HepG2 (cell line): ENCODE measurements at regions not wholly inside any gene's neighbourhood (a gene's known extent, or its start where the extent isn't known, plus 50 kb on each side); places are given as distances from the start of the nearest gene placed in this dataset.

Experiments used
- ATAC-seq: fragments of 200-7000 bp; cut with Tn5 transposase; 3 replicates; pipeline ENCODE4 v1.9.1; 2020; ENCODE audit warnings: mild to moderate bottlenecking, moderate library complexity
- BruUV-seq: library from RNA; stranded (reverse); fragments of 400-500 nt; replicated peaks from 2 replicates; lab custom pipeline; 2021; lab: Mats Ljungman, UMichigan
- CTCF ChIA-PET: fragments of 300-600 bp; formaldehyde crosslinking; extraction: SDS; loops from one replicate; lab custom pipeline; 2021; ENCODE audit warnings: low total read pairs, inconsistent platforms, low intra/inter-chr PET ratio; lab: Yijun Ruan, JAX
- POLR2A ChIA-PET: fragments of 350-600 bp; sonication (Branson Sonifier 250); formaldehyde crosslinking; loops from one replicate; lab custom pipeline; 2020; ENCODE audit warnings: antibody characterized with exemption, inconsistent platforms; lab: Yijun Ruan, JAX
- DNase-seq: peaks from one replicate; pipeline ENCODE4 v3.0.0-alpha.2; 2015; ENCODE audit warnings: low spot score
- FAIRE-seq: peaks from 3 replicates; lab custom pipeline; 2011; peaks lifted over from hg19 to GRCh38; lab: Jason Lieb, UNC
- H2AFZ ChIP-seq: one replicate; pipeline ENCODE4 v1.6.1; 2011; ENCODE audit warnings: low read length, inconsistent platforms
- H3K27ac ChIP-seq: fragments of 300-600 bp; 3 replicates; pipeline ENCODE4 v1.8.0; 2011; ENCODE audit warnings: mixed run types, mild to moderate bottlenecking, mixed read lengths, low read length, inconsistent platforms; ENCODE audit not compliant: insufficient read depth; ENCODE audit errors: extremely low read length
- H3K27me3 ChIP-seq, 2 experiments: fragments of 200-600 bp in 1 of 2; 2 replicates in 1 of 2; 3 replicates in 1 of 2; pipeline versions ENCODE4 v1.6.0 to v1.8.0; 2011; ENCODE audit warnings: low read length in 2 of 2, mild to moderate bottlenecking in 2 of 2, moderate library complexity in 2 of 2, inconsistent platforms in 1 of 2; ENCODE audit not compliant: insufficient read depth in 2 of 2, control insufficient read depth in 1 of 2
- H3K36me3 ChIP-seq, 2 experiments: fragments of 200-600 bp in 1 of 2; replicated peaks in 1 of 2; 2 replicates in 1 of 2; 3 replicates in 1 of 2; pipeline versions ENCODE4 v1.5.1 to v1.8.0; 2011; ENCODE audit warnings: low read length in 2 of 2, inconsistent platforms in 1 of 2; ENCODE audit not compliant: insufficient read depth in 2 of 2, control insufficient read depth in 1 of 2
- H3K4me1 ChIP-seq: 2 replicates; pipeline ENCODE4 v1.5.1; 2012; ENCODE audit warnings: low read length, inconsistent platforms; ENCODE audit not compliant: insufficient read depth
- H3K4me2 ChIP-seq: 2 replicates; pipeline ENCODE4 v1.6.0; 2011; ENCODE audit warnings: low read depth, low read length, inconsistent platforms
- H3K4me3 ChIP-seq, 3 experiments: fragments of 200-600 bp in 1 of 3; sonication (generic), shearing (Covaris generic) in 1 of 3; replicated peaks in 1 of 3; 2 replicates each; pipeline ENCODE4 v1.5.1; 2011 to 2016; ENCODE audit warnings: low read length in 3 of 3, inconsistent platforms in 2 of 3, low read depth in 2 of 3, mild to moderate bottlenecking in 2 of 3, control low read depth in 1 of 3, mixed read lengths in 1 of 3; ENCODE audit not compliant: insufficient read depth in 1 of 3
- H3K79me2 ChIP-seq: one replicate; pipeline ENCODE4 v1.6.1; 2011; ENCODE audit warnings: low read length, inconsistent platforms; ENCODE audit not compliant: insufficient read depth
- H3K9ac ChIP-seq: 2 replicates; pipeline ENCODE4 v1.6.0; 2011; ENCODE audit warnings: mild to moderate bottlenecking, low read depth, low read length, inconsistent platforms; ENCODE audit not compliant: insufficient read depth
- H3K9me3 ChIP-seq: 2 replicates; pipeline ENCODE4 v1.5.1; 2012; ENCODE audit warnings: mild to moderate bottlenecking, low read length
- H4K20me1 ChIP-seq: 2 replicates; pipeline ENCODE4 v1.6.0; 2011; ENCODE audit warnings: inconsistent platforms, mild to moderate bottlenecking, low read length, moderate library complexity; ENCODE audit not compliant: insufficient read depth
- DPF2 ChIP-seq: sonication (generic); formaldehyde crosslinking; IDR thresholded peaks from 2 replicates; pipeline ENCODE4 v1.4.0; 2020; ENCODE audit warnings: mild to moderate bottlenecking, low read depth, missing genetic modification reagents, borderline replicate concordance
- KDM2A ChIP-seq: sonication (generic); formaldehyde crosslinking; IDR thresholded peaks from 2 replicates; pipeline ENCODE4 v1.4.0; 2020; ENCODE audit warnings: low read depth, missing genetic modification reagents, borderline replicate concordance
- MAFG ChIP-seq: sonication (generic); formaldehyde crosslinking; IDR thresholded peaks from 2 replicates; pipeline ENCODE4 v1.5.1; 2020; ENCODE audit warnings: mild to moderate bottlenecking, missing genetic modification reagents
- PLRG1 ChIP-seq: fragments of 450-650 bp; conservative IDR thresholded peaks from 2 replicates; pipeline ENCODE4 v1.6.1; 2016
- ZFP41 ChIP-seq: sonication (generic); formaldehyde crosslinking; IDR thresholded peaks from 2 replicates; pipeline ENCODE4 v1.4.0; 2020; ENCODE audit warnings: mild to moderate bottlenecking, missing genetic modification reagents, borderline replicate concordance
- ZNF329 ChIP-seq: sonication (generic); formaldehyde crosslinking; IDR thresholded peaks from 2 replicates; pipeline ENCODE4 v1.9.0; 2021; ENCODE audit warnings: low read depth, mild to moderate bottlenecking, missing genetic modification reagents
- ZNF350 ChIP-seq: sonication (generic); formaldehyde crosslinking; IDR thresholded peaks from 2 replicates; pipeline ENCODE4 v1.4.0; 2020; ENCODE audit warnings: mild to moderate bottlenecking, low read depth, missing genetic modification reagents, borderline replicate concordance
- WGBS: methylation state at CpG from one replicate; pipeline ENCODE4 v1.1.6; 2017; ENCODE audit warnings: low lambda C conversion rate; 5-methylcytosine and 5-hydroxymethylcytosine counted together
- in situ Hi-C: cut with HindIII; loops from 2 replicates; pipeline ENCODE4 v1.10.0; 2017; ENCODE audit warnings: low pct_unique_long_range_greater_than_20kb; ENCODE audit not compliant: extremely low pct_ligation_motif_present
- intact Hi-C: fragments of 100-400 bp; cut with micrococcal nuclease; formaldehyde crosslinking; loops from one replicate; pipeline ENCODE4 v1.10.0; 2022; ENCODE audit not compliant: unreplicated experiment
- TF ChIP-seq, protein P1 (sequence below): sonication (generic); formaldehyde crosslinking; IDR thresholded peaks from 2 replicates; pipeline ENCODE4 v1.5.0; 2020; ENCODE audit warnings: missing genetic modification reagents
- TF ChIP-seq, protein P2 (sequence below): sonication (generic); formaldehyde crosslinking; conservative IDR thresholded peaks from 2 replicates; pipeline ENCODE4 v1.4.0; 2020; ENCODE audit warnings: mild to moderate bottlenecking, missing genetic modification reagents, moderate library complexity

- POLR2A ChIA-PET = no interaction called here
- H2AFZ ChIP-seq = no peak overlapping the region
- peaks cover 9% of the 10 kb centered on the region for H3K9me3 ChIP-seq
- ATAC-seq = no peak
- H3K79me2 ChIP-seq = no peaks in the 10 kb centered on the region
- H3K9ac ChIP-seq = no peak overlapping the region
- 83% methylated on average over 2 of the region's 2 CpGs for WGBS
- intact Hi-C loops = loop anchor here (10.0 kb wide), 1 partner anchor 346 kb away; the partner anchor contains the start of gene CTNNB1
- in situ Hi-C loops = no loop called here
- no peak overlapping the region for H3K4me3 ChIP-seq
- no peaks in the 10 kb centered on the region for H4K20me1 ChIP-seq
- no peak overlapping the region for H3K4me2 ChIP-seq
- TF ChIP-seq ZNF329 (CRISPR knock-in tag) (no peak), KDM2A (CRISPR knock-in tag) (no peak), ZFP41 (CRISPR knock-in tag) (no peak), MAFG (CRISPR knock-in tag) (no peak)
- TF ChIP-seq, protein P1, sequence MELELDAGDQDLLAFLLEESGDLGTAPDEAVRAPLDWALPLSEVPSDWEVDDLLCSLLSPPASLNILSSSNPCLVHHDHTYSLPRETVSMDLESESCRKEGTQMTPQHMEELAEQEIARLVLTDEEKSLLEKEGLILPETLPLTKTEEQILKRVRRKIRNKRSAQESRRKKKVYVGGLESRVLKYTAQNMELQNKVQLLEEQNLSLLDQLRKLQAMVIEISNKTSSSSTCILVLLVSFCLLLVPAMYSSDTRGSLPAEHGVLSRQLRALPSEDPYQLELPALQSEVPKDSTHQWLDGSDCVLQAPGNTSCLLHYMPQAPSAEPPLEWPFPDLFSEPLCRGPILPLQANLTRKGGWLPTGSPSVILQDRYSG (CRISPR knock-in tag) = no peak
- FAIRE-seq = no peak
- no peaks in the 10 kb centered on the region for H3K27me3 ChIP-seq
- no peaks in the 10 kb centered on the region for H3K36me3 ChIP-seq
- no TSS peak for BruUV-seq
- CTCF ChIA-PET = no interaction called here
- peaks cover 71% of the 10 kb centered on the region for H3K4me1 ChIP-seq
- no peak for DNase-seq
- H3K27ac ChIP-seq = no peak overlapping the region
Measured at GRCh38 chr3:40848421-40848820, 323.7 kb downstream of the ZNF621 start.

- Histone ChIP-seq H3K27me3 (no peaks in the 10 kb centered on the region), H2AFZ (no peak overlapping the region), H3K36me3 (no peaks in the 10 kb centered on the region), H3K4me3 (no peak overlapping the region), H3K4me1 (peaks cover 49% of the 10 kb centered on the region), H3K4me2 (no peak overlapping the region), H4K20me1 (no peaks in the 10 kb centered on the region), H3K9ac (no peak overlapping the region), H3K79me2 (no peaks in the 10 kb centered on the region), H3K9me3 (peaks cover 1% of the 10 kb centered on the region), H3K27ac (no peak overlapping the region)
- CTCF ChIA-PET = no interaction called here
- WGBS = 67% methylated on average over 3 of the region's 4 CpGs
- FAIRE-seq = no peak
- in situ Hi-C loops (no loop called here), intact Hi-C loops (no loop called here)
- no TSS peak for BruUV-seq
- ATAC-seq = no peak
- TF ChIP-seq ZNF350 (CRISPR knock-in tag) = no peak
- TF ChIP-seq PLRG1 = no peak
- no peak for TF ChIP-seq DPF2 (CRISPR knock-in tag)
- TF ChIP-seq, protein P2, sequence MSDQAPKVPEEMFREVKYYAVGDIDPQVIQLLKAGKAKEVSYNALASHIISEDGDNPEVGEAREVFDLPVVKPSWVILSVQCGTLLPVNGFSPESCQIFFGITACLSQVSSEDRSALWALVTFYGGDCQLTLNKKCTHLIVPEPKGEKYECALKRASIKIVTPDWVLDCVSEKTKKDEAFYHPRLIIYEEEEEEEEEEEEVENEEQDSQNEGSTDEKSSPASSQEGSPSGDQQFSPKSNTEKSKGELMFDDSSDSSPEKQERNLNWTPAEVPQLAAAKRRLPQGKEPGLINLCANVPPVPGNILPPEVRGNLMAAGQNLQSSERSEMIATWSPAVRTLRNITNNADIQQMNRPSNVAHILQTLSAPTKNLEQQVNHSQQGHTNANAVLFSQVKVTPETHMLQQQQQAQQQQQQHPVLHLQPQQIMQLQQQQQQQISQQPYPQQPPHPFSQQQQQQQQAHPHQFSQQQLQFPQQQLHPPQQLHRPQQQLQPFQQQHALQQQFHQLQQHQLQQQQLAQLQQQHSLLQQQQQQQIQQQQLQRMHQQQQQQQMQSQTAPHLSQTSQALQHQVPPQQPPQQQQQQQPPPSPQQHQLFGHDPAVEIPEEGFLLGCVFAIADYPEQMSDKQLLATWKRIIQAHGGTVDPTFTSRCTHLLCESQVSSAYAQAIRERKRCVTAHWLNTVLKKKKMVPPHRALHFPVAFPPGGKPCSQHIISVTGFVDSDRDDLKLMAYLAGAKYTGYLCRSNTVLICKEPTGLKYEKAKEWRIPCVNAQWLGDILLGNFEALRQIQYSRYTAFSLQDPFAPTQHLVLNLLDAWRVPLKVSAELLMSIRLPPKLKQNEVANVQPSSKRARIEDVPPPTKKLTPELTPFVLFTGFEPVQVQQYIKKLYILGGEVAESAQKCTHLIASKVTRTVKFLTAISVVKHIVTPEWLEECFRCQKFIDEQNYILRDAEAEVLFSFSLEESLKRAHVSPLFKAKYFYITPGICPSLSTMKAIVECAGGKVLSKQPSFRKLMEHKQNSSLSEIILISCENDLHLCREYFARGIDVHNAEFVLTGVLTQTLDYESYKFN (CRISPR knock-in tag) = no peak
- no peak for DNase-seq
- POLR2A ChIA-PET = no interaction called here
Measured at GRCh38 chr3:40850861-40851260, 326.1 kb downstream of the ZNF621 start.
